ENCODE measurements at regions not wholly inside any gene's neighbourhood (a gene's known extent, or its start where the extent isn't known, plus 50 kb on each side); places are given as distances from the start of the nearest gene placed in this dataset.

GRCh38 chr5:9771079-9771478 lies 140.9 kb upstream of the TAS2R1 start:
- no peak overlapping the region for H2BK15ac ChIP-seq (ENCODE audit: low read depth, low read length)
- no peak overlapping the region for H4K5ac ChIP-seq (ENCODE audit: insufficient read length, low read depth, low read length)
- no peak overlapping the region for H2BK12ac ChIP-seq (ENCODE audit: insufficient read length, low read depth, low read length)
- Mint-ChIP-seq H3K4me3 (no peak overlapping the region), H3K9me3 (no peaks in the 10 kb centered on the region), H3K4me1 (no peaks in the 10 kb centered on the region), H3K27me3 (ENCODE audit: low read depth) (no peaks in the 10 kb centered on the region; the same call in 1 of the 2 replicates), H3K36me3 (ENCODE audit: insufficient read depth in 1 of 3, low read depth in 3 of 3) (no peaks in the 10 kb centered on the region), H3K27ac (no peak overlapping the region)
- H3K4ac ChIP-seq (ENCODE audit: low read depth, low read length), result no peak overlapping the region
- no peaks in the 10 kb centered on the region for H3K23me2 ChIP-seq (ENCODE audit: insufficient read length, low read depth, low read length, poor library complexity, severe bottlenecking)
- H3K23ac ChIP-seq (ENCODE audit: insufficient read length, low read depth, low read length), result no peak overlapping the region
- no peak overlapping the region for H2BK5ac ChIP-seq (ENCODE audit: insufficient read length, low read length)
- H3K4me2 ChIP-seq (ENCODE audit: insufficient read depth, insufficient read length, low read length), result no peak overlapping the region
- no peak overlapping the region for H2BK120ac ChIP-seq (ENCODE audit: low read depth, low read length, poor library complexity, severe bottlenecking)
- no peak overlapping the region for H3K27ac ChIP-seq (ENCODE audit: insufficient read length, low read depth, low read length)
- no peak overlapping the region for H3K14ac ChIP-seq (ENCODE audit: insufficient read depth, low read length)
- DNase-seq, result no peak
- no peak overlapping the region for H2BK20ac ChIP-seq (ENCODE audit: low read depth, low read length, poor library complexity, severe bottlenecking)
- no peak overlapping the region for H3K56ac ChIP-seq (ENCODE audit: insufficient read length, low read depth, low read length)
- no peak overlapping the region for H2AFZ ChIP-seq (ENCODE audit: low read length)
- WGBS (ENCODE audit: extremely low coverage, insufficient read length, low lambda C conversion rate), result no CpG with 5 or more reads among the region's 1 CpG
- H3K9ac ChIP-seq (ENCODE audit: extremely low read depth, insufficient read length, low read length), result no peak overlapping the region
- no peaks in the 10 kb centered on the region for H3K4me1 ChIP-seq (ENCODE audit: insufficient read depth, low read length)
- H2AK5ac ChIP-seq (ENCODE audit: insufficient read length, low read length), result no peak overlapping the region
- H3K9me3 ChIP-seq (ENCODE audit: control insufficient read depth, low read depth, low read length), result no peaks in the 10 kb centered on the region
- no peaks in the 10 kb centered on the region for H3K79me2 ChIP-seq (ENCODE audit: insufficient read depth, low read length)
- TF ChIP-seq, protein P1, sequence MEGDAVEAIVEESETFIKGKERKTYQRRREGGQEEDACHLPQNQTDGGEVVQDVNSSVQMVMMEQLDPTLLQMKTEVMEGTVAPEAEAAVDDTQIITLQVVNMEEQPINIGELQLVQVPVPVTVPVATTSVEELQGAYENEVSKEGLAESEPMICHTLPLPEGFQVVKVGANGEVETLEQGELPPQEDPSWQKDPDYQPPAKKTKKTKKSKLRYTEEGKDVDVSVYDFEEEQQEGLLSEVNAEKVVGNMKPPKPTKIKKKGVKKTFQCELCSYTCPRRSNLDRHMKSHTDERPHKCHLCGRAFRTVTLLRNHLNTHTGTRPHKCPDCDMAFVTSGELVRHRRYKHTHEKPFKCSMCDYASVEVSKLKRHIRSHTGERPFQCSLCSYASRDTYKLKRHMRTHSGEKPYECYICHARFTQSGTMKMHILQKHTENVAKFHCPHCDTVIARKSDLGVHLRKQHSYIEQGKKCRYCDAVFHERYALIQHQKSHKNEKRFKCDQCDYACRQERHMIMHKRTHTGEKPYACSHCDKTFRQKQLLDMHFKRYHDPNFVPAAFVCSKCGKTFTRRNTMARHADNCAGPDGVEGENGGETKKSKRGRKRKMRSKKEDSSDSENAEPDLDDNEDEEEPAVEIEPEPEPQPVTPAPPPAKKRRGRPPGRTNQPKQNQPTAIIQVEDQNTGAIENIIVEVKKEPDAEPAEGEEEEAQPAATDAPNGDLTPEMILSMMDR (conservative IDR thresholded peaks at IDR 0.05), result no peak
- H3K18ac ChIP-seq (ENCODE audit: insufficient read length, low read depth, low read length), result no peak overlapping the region
- H3K27me3 ChIP-seq (ENCODE audit: insufficient read depth, low read length), result no peaks in the 10 kb centered on the region
- no peak overlapping the region for H3T11ph ChIP-seq (ENCODE audit: low read length)
- no peaks in the 10 kb centered on the region for H4K20me1 ChIP-seq (ENCODE audit: control insufficient read depth, insufficient read depth, insufficient read length)
- H4K8ac ChIP-seq (replicated peaks; ENCODE audit: insufficient read length, low read depth, low read length), result no peak overlapping the region
- no peak overlapping the region for H4K91ac ChIP-seq (ENCODE audit: insufficient read length, low read depth, low read length)
- no peaks in the 10 kb centered on the region for H3K79me1 ChIP-seq (ENCODE audit: insufficient read depth, low read depth, low read length, poor library complexity, severe bottlenecking)
